GM23338 (cell line): ENCODE measurements at regions not wholly inside any gene's neighbourhood (a gene's known extent, or its start where the extent isn't known, plus 50 kb on each side); places are given as distances from the start of the nearest gene placed in this dataset.

Source experiments
- EZH2 ChIP-seq: fragments of 200-600 bp; sonication (generic); IDR thresholded peaks from one replicate; pipeline ENCODE4 v1.8.0; 2017; ENCODE audit warnings: antibody characterized with exemption, mild to moderate bottlenecking, low read depth; ENCODE audit not compliant: unreplicated experiment
- JUNB ChIP-seq: IDR thresholded peaks from one replicate; pipeline ENCODE4 v1.6.1; 2016; ENCODE audit warnings: antibody characterized with exemption; ENCODE audit not compliant: unreplicated experiment
- NANOG ChIP-seq: IDR thresholded peaks from 2 replicates; pipeline ENCODE4 v1.6.1; 2016; ENCODE audit warnings: antibody characterized with exemption, borderline replicate concordance
- POLR2AphosphoS5 ChIP-seq: IDR thresholded peaks from 2 replicates; pipeline ENCODE4 v1.6.1; 2016; ENCODE audit warnings: antibody characterized with exemption, low read depth
- TF ChIP-seq, protein P1 (sequence below): fragments of 250-450 bp; sonication (Bioruptor Pico); IDR thresholded peaks from 2 replicates; pipeline ENCODE4 v1.5.0; 2020; ENCODE audit warnings: mild to moderate bottlenecking, moderate library complexity
- TF ChIP-seq, protein P2 (sequence below): IDR thresholded peaks from one replicate; pipeline ENCODE4 v1.6.1; 2018; ENCODE audit warnings: antibody characterized with exemption; ENCODE audit not compliant: unreplicated experiment
- TF ChIP-seq, protein P3 (sequence below): IDR thresholded peaks from 2 replicates; pipeline ENCODE4 v1.6.1; 2016; ENCODE audit warnings: antibody characterized with exemption

DNA sequence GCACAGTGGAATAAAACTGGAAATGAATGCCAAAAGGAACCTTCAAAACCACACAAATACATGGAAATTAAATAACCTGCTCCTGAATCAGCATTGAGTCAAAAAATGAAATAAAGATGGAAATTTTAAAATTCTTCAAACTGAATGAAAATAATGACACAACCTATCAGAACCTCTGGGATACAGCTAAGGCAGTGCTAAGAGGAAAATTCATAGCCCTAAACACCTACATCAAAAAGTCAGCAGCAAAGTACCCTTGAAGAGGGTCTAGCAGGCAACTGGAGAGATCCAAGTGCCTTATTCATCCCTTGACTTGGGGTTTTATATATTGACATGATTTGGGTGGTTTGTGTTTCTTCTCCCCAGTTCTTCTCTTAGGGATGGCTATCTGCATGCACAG, 294.1 kb downstream of the PMP22 start (continued):
- TF ChIP-seq, protein P1, sequence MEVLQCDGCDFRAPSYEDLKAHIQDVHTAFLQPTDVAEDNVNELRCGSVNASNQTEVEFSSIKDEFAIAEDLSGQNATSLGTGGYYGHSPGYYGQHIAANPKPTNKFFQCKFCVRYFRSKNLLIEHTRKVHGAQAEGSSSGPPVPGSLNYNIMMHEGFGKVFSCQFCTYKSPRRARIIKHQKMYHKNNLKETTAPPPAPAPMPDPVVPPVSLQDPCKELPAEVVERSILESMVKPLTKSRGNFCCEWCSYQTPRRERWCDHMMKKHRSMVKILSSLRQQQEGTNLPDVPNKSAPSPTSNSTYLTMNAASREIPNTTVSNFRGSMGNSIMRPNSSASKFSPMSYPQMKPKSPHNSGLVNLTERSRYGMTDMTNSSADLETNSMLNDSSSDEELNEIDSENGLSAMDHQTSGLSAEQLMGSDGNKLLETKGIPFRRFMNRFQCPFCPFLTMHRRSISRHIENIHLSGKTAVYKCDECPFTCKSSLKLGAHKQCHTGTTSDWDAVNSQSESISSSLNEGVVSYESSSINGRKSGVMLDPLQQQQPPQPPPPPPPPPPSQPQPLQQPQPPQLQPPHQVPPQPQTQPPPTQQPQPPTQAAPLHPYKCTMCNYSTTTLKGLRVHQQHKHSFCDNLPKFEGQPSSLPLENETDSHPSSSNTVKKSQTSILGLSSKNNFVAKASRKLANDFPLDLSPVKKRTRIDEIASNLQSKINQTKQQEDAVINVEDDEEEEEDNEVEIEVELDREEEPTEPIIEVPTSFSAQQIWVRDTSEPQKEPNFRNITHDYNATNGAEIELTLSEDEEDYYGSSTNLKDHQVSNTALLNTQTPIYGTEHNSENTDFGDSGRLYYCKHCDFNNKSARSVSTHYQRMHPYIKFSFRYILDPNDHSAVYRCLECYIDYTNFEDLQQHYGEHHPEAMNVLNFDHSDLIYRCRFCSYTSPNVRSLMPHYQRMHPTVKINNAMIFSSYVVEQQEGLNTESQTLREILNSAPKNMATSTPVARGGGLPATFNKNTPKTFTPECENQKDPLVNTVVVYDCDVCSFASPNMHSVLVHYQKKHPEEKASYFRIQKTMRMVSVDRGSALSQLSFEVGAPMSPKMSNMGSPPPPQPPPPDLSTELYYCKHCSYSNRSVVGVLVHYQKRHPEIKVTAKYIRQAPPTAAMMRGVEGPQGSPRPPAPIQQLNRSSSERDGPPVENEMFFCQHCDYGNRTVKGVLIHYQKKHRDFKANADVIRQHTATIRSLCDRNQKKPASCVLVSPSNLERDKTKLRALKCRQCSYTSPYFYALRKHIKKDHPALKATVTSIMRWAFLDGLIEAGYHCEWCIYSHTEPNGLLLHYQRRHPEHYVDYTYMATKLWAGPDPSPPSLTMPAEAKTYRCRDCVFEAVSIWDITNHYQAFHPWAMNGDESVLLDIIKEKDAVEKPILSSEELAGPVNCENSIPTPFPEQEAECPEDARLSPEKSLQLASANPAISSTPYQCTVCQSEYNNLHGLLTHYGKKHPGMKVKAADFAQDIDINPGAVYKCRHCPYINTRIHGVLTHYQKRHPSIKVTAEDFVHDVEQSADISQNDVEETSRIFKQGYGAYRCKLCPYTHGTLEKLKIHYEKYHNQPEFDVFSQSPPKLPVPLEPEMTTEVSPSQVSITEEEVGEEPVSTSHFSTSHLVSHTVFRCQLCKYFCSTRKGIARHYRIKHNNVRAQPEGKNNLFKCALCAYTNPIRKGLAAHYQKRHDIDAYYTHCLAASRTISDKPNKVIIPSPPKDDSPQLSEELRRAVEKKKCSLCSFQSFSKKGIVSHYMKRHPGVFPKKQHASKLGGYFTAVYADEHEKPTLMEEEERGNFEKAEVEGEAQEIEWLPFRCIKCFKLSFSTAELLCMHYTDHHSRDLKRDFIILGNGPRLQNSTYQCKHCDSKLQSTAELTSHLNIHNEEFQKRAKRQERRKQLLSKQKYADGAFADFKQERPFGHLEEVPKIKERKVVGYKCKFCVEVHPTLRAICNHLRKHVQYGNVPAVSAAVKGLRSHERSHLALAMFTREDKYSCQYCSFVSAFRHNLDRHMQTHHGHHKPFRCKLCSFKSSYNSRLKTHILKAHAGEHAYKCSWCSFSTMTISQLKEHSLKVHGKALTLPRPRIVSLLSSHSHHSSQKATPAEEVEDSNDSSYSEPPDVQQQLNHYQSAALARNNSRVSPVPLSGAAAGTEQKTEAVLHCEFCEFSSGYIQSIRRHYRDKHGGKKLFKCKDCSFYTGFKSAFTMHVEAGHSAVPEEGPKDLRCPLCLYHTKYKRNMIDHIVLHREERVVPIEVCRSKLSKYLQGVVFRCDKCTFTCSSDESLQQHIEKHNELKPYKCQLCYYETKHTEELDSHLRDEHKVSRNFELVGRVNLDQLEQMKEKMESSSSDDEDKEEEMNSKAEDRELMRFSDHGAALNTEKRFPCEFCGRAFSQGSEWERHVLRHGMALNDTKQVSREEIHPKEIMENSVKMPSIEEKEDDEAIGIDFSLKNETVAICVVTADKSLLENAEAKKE, result no peak
- TF ChIP-seq EZH2 (no peak), JUNB (no peak), NANOG (no peak), POLR2AphosphoS5 (no peak)
- TF ChIP-seq, protein P2, sequence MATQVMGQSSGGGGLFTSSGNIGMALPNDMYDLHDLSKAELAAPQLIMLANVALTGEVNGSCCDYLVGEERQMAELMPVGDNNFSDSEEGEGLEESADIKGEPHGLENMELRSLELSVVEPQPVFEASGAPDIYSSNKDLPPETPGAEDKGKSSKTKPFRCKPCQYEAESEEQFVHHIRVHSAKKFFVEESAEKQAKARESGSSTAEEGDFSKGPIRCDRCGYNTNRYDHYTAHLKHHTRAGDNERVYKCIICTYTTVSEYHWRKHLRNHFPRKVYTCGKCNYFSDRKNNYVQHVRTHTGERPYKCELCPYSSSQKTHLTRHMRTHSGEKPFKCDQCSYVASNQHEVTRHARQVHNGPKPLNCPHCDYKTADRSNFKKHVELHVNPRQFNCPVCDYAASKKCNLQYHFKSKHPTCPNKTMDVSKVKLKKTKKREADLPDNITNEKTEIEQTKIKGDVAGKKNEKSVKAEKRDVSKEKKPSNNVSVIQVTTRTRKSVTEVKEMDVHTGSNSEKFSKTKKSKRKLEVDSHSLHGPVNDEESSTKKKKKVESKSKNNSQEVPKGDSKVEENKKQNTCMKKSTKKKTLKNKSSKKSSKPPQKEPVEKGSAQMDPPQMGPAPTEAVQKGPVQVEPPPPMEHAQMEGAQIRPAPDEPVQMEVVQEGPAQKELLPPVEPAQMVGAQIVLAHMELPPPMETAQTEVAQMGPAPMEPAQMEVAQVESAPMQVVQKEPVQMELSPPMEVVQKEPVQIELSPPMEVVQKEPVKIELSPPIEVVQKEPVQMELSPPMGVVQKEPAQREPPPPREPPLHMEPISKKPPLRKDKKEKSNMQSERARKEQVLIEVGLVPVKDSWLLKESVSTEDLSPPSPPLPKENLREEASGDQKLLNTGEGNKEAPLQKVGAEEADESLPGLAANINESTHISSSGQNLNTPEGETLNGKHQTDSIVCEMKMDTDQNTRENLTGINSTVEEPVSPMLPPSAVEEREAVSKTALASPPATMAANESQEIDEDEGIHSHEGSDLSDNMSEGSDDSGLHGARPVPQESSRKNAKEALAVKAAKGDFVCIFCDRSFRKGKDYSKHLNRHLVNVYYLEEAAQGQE, result no peak
- TF ChIP-seq, protein P3, sequence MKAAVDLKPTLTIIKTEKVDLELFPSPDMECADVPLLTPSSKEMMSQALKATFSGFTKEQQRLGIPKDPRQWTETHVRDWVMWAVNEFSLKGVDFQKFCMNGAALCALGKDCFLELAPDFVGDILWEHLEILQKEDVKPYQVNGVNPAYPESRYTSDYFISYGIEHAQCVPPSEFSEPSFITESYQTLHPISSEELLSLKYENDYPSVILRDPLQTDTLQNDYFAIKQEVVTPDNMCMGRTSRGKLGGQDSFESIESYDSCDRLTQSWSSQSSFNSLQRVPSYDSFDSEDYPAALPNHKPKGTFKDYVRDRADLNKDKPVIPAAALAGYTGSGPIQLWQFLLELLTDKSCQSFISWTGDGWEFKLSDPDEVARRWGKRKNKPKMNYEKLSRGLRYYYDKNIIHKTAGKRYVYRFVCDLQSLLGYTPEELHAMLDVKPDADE, result no peak
